GM19025 (cell line): ENCODE measurements at regions not wholly inside any gene's neighbourhood (a gene's known extent, or its start where the extent isn't known, plus 50 kb on each side); places are given as distances from the start of the nearest gene placed in this dataset.

Experiments used
- ATAC-seq: cut with Tn5 transposase; IDR thresholded peaks from one replicate; pipeline ENCODE4 v1.9.1; 2021; ENCODE audit warnings: mild to moderate bottlenecking, low read depth, moderate library complexity; ENCODE audit not compliant: unreplicated experiment

DNA sequence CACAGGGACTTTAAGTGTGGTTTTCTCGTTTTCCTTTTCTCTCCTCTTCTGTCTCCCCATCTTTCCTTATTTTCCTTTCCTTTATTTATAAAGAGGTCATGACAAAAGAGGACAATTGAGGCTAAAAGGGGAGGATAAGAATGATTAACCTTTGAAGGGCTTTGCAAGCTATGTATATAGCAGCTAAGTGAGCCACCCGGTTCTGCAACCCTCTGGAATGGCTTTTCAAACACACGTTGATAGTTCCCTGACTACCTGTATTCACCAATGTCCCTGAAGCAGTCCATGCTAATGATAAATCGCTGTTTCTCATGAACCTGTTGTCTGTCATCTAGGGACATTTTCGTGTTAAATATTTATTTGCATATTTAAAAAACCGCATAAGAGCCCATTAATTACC lies 124.4 kb upstream of the RALGAPA2 start:
- no peak for ATAC-seq

DNA sequence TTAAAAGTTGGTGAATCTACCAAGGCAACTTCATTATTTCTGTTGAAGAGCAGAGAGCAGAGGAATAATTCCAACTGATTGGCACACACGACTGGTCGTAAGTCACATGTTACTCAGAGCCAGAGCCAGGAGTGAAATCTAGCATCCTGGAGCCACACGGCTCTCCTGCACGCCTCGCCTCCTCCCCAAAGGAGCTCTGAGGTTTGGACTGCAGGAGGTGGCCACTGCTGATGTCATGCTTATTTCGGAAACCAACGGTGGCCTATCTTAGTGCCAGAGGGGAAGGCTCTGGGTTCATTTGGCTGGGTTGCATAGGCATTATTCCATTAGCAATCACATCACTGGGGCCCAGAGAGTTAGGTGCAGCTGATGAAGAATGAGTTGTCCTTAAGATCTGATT lies 123.5 kb upstream of the RALGAPA2 start:
- no peak for ATAC-seq

DNA sequence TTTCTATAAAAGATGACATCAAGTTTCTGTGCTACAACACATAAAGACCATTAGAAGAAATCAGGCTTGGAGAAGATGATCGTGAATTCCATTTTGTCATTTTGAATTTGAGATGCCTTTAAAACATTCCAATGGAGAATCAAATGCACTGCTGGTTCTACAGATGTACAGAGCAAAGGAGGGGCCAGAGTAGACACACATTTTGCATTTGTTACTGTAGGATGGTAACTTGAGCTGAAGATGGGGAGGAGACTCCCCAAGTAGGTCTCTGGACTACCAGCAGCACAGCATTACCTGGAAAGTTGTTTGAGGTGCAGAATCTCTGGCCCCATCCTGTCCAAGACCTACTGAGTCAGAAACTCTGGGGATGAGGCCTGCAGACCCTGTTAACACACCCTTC lies 121.6 kb upstream of the RALGAPA2 start:
- no peak for ATAC-seq

DNA sequence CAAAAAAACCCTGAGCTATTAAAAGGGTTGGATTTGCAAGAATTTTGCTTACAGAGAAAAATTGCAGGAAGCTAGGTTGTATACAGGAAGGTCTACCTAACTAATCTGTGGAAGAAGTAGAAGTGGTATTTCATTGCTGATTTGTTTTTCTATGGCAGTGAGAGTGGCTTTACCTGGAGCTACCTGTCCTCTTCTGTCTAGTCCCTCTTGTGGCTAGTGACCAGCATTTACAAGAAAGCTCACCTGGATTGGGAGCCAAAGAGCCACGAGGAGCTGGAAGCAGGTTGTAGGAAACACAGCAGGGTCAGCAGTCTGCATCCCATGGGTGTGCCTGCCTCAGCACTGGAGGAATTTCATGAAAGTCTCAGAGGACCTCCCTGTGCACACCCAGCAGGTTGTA lies 120.3 kb upstream of the RALGAPA2 start:
- no peak for ATAC-seq

DNA sequence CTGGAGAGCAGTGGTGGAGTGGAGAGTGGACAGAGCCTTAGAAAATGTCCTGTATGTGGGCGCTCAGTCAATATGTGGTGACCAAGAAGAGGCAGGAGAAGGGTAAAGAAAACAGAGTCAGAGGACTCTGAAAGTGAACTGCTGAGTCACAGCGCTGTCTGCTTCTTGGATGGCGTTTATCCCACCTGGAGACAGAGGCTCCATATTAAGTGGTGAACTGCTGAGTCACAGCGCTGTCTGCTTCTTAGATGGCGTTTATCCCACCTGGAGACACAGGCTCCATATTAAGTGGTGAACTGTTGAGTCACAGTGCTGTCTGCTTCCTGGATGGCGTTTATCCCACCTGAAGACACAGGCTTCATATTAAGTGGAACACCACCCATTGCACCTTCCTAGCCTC lies 119.3 kb upstream of the RALGAPA2 start:
- no peak for ATAC-seq

DNA sequence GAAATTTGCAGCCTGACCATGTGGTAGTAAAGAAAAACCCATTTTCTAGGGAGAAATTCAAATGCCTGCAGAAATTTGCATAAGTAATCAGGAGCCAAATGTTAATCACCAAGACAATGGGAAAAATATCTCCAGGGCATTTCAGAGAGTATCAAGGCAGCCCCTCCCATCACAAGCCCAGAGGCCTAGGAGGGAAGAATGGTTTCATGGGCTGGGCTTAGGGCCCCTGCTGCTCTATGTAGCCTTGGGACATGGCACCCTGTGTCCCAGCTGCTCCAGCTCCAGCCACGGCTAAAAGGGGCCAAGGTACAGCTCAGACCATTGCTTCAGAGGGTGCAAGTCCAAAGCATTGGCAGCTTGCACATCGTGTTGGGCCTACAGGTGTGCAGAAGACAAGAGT lies 117.2 kb upstream of the RALGAPA2 start:
- no peak for ATAC-seq

DNA sequence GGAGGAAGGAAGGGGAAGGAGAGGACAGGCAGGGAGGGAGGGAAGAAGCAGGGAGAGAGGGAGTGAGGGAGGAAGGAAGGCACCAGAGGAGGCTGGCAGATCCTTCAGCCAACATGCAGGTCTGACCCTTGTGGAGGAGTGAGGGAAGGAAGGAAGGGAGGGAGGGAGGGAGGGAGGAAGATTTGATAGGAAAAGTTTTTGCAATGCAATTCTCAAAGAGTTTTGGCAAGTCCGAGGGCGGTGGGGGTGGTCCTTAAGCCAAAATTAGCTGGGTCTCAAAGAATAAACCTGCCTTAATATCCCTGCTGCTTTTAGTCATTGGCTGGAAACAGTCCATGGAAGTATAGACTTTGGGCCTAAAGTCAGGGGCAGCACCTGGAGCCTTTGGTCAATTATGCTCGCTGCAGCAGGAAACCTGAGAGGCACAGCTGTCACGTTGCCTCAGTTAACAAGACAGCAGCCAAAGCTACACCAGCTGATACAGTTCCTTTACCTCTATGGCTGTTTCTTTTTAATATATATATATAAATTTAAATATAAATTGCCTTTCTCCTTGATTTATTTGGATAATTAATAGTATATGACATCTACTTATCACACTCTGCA lies 115.7 kb upstream of the RALGAPA2 start:
- ATAC-seq: no peak

DNA sequence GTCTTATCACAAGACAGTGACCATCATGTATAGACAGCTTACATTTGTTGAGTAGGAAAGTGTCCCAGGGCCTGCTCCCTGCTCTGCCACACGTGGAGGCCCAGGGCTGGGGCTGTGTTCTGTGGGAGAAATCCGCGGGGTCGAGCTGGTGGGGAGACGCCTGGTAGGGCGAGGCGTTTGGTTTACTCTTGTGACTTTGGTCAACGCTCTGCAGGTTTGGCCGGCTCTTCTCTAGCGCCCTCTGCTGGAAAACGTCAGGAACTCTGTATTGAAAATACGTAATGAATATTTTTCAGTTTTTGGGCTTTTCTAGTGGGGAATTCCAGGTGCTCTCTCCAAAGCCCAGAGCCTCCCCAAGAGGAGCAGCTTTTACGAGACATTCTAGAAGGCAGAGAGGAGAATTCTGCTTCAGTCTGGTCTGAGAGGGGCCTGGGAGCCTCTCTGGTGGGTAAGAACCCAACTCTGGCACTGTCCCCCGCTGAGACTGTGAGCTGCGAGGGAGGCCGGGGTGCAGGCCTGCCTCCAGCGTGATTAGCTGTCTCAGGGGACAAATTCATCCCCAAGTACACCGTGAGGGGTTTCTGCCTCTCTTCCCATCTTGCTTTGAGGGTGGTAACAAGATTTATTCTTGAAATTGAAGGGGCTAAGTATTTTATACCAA lies 112.6 kb upstream of the RALGAPA2 start:
- ATAC-seq: no peak

DNA sequence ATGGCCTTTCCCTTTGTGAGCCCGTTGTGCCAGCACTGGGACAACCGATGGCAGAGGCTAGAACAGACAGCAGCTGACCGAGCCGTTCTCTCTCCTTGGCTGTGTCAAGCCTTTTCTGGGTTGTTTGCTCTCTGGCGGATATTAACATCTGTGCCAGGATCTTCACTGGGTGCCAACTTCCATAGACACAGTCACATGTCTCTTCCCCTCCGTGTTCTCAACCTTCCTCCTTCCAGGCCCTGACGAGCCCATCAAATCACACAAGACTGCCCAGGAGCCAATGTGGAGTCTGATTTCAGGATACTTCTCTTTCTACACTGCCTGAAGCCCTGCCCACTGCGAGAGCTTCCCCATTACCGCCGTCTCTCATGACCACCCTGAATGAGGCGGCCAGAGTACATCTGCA lies 111.0 kb upstream of the RALGAPA2 start:
- no peak for ATAC-seq

DNA sequence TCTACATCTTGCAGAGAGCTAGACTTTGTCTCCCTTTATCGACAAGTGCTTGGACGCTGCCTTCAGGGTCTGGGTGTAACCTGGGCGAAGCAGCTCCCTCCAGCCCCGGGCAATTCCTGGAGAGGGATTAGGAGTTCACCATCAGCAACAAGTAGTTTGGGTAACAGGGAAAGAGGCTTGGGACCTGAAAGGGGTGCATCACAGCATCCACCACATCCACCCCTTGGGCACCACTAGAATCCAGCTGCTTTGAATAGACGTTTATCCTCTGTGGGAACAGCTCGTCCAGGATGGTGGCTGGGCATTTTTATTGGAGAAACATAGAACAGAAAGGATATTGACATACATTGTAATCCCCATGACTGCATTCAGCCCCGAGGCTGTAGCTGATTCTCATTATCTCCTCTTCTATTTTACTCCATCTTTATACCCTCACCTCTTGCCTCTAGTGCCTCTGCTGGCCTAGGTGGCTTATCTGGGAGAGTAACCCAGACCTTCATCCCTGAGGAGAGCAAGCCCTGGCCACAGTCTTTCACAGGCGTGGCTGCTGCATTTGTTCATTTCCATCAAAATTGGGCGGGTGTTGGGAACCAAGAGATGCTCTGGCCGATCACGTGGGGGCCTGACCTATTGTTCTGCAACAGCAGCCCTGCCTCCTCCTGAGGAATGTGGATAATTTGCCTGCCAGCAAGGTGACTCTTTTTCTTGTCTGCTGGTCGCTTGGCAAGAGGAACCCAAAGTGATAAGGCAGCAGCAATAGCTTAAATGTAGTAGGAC lies 109.2 kb upstream of the RALGAPA2 start:
- ATAC-seq: no peak

DNA sequence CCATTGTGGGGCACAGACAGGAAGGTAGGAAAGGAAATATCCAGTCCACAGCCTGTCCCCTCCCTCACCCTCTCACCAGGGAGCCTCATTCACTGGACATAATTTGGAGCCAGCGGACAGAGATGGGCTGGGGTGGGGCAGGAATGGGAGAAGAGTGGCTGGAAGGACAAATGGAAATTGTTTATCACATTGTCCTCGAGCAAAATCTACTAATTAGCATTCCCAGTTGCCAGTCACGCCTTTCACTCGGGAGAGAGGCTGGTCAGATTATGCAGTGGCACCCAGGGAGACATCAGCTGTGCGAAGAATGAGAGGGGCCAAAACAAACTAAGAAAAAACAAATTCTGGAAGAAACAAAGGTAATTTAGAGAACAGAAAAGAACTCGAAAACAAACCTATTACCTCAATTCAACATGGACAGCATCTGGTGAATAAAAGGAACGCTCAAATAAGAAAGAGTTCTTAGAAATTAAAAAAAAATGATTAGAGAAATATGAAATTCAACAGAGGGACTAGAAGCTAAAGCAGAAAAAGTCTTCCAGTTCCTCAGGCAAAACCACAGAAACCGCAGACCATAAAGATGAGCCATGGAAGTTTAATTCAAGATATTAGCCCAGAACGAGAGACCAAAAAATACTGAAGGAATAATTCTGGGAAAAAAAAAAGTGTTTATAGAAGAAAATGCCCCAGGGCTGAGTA lies 108.5 kb upstream of the RALGAPA2 start:
- no peak for ATAC-seq

DNA sequence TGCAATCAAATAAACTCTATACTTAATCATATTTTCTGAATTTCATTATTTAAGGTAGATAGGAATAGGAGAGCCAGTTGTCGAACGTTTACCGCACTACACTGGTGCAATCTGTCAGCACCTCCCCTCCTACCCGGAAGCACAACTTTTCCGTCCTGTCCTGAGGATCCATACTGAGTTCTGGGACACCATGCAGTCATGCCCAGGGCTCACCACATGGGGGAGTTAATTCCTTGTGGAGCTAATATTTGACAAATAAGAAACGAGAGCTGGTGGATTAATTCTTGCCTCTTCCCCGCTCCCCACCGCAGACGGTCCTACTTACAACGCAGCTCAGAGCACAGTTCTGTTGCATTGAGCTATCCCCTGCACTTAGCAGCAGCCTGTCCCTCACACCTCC lies 107.7 kb upstream of the RALGAPA2 start:
- no peak for ATAC-seq

DNA sequence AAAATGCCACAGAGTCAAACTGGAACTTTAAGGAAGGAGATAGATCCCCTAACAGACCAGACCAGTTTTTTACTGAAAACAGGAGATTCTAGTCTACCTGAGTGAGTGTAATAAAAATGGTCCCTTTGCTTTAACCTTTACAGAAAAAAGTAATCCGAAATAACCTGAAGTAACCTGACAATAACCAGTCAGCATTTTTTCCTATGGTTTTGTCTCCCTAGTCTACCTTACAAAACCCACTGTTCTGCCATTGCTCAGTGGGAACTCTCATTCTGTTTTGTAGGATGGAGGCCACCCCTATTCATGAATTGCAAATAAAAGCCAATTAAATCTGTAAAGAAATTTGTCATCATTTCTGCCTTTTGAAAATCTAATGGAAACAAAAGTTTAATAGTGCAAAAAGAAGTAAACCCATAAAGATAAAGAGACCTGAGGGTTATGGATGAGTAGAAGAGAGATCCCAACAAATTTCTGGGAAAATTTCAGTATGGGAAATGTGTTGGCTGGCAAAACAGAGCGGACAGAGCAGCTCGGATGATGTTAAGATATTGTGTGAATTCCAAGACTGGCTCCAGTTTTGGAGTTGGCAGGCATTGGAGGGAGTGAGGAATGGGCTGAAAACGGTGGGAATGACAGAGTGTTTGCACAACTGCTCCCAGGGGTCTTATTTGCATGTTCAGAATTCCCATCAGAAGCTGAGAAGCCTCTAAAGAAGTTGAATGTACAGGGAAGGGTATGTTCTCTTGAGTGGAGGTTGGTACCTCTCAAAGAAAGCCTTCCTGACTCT lies 104.7 kb upstream of the RALGAPA2 start:
- ATAC-seq: no peak

DNA sequence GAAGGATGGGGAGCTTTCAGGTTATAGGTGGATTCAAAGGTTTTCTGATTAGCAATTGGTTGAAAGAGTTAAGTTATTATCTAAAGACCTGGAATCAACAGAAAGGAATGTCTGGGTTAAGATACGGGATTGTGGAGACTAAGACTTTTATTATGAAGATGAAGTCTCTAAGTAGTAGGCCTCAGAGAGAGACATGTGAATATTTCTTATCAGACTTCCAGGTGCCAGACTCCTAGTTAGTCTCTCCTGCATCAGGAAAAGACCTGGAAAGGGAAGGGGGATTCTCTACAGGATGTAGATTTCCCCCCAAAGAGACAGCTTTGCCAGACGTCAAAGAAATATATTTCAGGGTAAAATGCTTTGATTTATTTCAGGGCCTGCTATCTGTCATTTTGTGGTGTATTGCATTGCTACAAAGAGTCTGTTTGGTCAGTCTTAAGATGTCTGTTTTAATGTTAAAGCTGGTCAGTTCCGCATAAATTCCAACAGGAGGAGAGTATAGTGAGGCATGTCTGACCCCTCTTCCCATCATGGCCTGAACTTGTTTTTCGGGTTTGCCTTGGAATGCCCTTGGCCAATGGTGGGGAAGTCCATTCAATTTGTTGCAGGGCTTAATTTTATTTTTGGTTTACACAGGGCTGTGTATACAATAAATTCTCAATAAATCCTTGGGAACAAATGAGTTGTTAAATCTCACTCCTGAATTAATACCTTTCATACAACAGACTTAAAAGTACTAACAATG lies 103.4 kb upstream of the RALGAPA2 start:
- ATAC-seq: no peak

DNA sequence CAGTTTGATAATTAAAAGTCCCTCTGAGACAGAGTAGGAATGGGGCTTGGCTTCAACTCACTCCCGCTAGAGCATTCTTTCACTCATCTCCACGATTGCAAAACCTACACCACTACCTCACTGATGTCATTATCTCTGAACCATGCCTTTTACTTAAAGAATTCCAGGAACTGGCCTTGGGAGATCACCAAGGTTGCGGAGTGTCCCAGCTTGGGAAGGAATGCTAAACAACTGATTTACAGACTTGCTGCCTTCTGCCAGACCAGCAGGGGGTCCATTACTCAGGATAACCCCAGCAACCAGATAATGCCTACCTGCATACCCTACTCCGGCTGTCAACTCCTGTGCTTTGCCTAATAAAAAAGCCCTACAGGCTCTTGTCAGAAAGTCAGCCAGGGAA lies 102.2 kb upstream of the RALGAPA2 start:
- no peak for ATAC-seq

DNA sequence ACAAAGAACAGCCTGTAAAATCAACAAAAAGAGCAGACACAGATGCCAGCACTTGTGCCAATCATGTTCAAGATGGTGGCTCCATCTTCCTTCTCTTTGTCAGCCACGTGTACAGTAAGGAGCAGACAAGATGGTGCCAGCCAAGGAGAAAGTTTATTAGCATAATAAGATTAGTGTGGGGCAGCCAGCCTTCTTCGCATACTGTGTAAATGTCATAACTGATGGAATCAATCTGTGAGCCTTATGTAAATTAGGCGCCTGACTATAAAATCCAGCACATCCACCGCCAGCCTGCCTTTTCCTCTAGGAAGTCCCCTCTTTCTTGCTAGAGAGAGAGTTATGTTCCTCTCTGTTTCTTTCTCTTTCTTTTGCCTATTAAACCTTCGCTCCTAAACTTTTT lies 99.7 kb upstream of the RALGAPA2 start:
- ATAC-seq: no peak

DNA sequence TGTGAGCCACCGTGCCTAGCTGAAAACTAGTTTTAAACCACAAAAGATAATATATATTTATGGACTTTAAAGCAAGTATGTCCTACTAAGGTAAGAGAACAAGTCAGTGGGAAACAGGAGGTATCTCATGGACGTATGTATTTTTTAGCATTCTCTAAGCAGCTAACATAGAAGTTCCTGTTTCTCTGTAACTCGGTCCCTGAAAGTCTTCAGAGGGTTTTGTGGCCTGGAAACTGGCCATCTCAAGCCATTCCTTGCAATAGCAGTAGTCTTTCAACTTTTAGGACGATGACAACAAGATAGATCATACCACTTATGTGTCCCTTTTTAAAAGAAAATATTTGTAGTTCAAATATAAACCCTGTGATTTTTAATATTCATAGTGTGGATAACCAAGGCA lies 95.6 kb upstream of the RALGAPA2 start:
- no peak for ATAC-seq

DNA sequence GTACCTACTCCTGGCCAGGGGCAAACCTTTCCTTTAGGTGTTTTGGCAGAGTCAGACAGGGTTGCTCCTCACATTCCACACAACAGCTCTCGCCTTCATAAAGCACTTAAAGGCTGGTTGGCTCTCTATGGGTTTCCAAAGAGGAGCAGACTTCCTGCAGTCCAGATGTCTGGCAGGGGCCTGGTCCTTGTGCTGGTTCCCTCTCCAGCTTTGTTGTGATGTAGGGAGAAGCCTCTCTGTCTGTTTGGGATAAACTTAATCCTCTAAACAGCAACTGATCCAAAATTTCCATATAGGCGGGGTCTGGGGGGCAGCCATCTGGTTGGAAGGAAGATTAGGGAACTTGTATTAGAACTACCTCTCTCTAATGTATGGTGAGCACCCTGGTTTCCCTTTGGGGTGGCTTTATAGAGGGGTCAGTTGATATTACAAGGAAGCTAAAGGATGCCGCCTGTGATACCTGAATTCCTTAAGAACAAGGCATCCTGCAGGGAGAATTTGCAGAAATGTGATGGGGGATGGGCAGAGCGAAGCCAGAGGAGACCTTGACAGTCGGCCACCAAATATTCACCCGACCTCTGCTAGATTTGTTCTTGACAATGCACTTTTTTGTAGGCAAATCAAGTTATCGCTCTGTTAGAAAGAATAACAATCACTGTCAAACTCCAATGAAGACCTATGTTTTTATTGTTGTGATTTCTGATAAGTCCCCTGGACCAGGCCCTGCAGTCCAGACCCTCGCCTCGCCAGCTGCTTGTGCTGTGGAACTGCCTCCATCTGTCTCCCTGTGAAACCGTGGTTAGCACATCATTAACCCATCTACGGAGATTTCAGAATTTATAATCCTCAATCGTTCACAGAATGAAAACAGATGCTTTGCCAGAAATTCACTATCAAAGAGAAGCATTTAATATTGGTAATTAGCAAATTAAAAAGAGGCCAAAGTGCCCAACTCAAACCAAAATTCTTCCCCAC lies 94.0 kb upstream of the RALGAPA2 start:
- no peak for ATAC-seq

DNA sequence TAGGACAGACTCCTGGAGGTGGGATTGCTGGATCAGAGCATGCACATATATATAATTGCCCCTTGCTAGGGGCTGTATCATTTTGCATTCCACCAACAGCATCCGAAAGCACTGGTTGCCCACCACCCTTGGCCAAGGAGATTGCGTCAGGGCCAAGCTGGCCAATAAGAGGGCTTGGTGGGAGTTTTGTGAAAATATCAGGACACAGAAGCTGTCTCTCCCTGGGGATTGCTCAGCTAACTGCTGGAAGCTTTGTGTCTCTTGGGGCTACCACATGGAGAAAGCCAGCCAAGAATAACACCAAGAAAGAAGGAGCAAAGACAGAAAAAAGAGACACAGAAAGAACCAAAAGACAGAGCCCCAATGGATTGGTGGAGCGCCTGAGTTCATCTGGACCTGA lies 90.6 kb upstream of the RALGAPA2 start:
- no peak for ATAC-seq
